SU-DHL-6 (cell line): ENCODE measurements at regions not wholly inside any gene's neighbourhood (a gene's known extent, or its start where the extent isn't known, plus 50 kb on each side); places are given as distances from the start of the nearest gene placed in this dataset.

ENCODE experiments used
- EZH2phosphoT487 ChIP-seq: fragments of 200-600 bp; sonication (generic), shearing (Covaris generic); conservative IDR thresholded peaks from 2 replicates; pipeline ENCODE4 v1.6.1; 2018; ENCODE audit warnings: mild to moderate bottlenecking, antibody characterized with exemption, low read length, moderate library complexity, mixed read lengths
- TF ChIP-seq, protein P1 (sequence below): fragments of 200-600 bp; sonication (generic); IDR thresholded peaks from one replicate; pipeline ENCODE4 v1.5.1; 2017; ENCODE audit warnings: antibody characterized with exemption, mild to moderate bottlenecking, low read length, moderate library complexity; ENCODE audit not compliant: insufficient read depth, poor library complexity, severe bottlenecking

DNA sequence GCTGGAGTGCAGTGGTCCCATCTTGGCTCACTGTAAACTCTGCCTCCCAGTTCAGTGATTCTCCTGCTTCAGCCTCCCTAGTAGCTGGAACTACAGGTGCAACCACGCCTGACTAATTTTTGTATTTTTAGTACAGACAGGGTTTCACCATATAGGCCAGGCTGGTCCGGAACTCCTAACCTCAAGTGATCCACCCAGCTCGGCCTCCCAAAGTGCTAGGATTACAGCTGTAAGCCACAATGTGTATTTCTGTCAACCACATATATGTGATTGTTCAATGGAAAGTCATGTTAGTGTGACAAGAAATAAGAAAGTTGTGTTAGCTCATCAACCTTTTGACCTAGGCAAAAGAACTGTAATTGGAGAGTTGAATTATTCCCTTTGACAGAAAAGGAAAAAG is 677.1 kb upstream of the CHD1 start:
- TF ChIP-seq, protein P1, sequence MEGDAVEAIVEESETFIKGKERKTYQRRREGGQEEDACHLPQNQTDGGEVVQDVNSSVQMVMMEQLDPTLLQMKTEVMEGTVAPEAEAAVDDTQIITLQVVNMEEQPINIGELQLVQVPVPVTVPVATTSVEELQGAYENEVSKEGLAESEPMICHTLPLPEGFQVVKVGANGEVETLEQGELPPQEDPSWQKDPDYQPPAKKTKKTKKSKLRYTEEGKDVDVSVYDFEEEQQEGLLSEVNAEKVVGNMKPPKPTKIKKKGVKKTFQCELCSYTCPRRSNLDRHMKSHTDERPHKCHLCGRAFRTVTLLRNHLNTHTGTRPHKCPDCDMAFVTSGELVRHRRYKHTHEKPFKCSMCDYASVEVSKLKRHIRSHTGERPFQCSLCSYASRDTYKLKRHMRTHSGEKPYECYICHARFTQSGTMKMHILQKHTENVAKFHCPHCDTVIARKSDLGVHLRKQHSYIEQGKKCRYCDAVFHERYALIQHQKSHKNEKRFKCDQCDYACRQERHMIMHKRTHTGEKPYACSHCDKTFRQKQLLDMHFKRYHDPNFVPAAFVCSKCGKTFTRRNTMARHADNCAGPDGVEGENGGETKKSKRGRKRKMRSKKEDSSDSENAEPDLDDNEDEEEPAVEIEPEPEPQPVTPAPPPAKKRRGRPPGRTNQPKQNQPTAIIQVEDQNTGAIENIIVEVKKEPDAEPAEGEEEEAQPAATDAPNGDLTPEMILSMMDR: no peak
- TF ChIP-seq EZH2phosphoT487: no peak
